GM18858 (cell line): ENCODE measurements at regions not wholly inside any gene's neighbourhood (a gene's known extent, or its start where the extent isn't known, plus 50 kb on each side); places are given as distances from the start of the nearest gene placed in this dataset.

Source experiments
- ATAC-seq: cut with Tn5 transposase; IDR thresholded peaks from one replicate; pipeline ENCODE4 v1.9.1; 2021; ENCODE audit not compliant: unreplicated experiment

GRCh38 chr1:37238364-37239224 is 204.3 kb upstream of the GRIK3 start:
- no peak for ATAC-seq

DNA sequence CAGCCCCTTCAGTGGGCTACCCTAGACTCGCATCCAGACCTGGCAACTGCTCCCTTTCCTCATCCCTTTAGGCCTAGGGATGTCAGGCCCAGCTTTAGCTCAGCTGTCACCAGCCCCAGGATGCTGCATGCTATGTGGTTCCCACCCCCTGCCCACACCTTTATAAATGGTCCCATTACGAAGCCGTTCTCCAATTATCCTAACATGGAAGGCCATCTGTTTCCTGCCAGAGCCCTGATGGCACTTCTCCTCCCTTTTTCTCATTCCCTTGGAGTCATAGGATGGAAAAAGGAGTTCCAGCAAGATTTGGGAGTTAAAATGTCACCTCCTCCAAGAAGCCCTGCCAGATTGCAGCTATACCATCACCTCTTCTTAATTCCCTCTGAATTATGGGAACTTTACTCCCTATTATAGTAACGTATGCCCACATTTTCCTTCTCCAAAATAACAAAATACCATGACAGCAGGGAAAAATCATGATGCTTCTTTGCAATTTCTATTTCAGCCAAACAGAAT is 205.0 kb upstream of the GRIK3 start:
- no peak for ATAC-seq

GRCh38 chr1:37240897-37241296 is 206.6 kb upstream of the GRIK3 start:
- no peak for ATAC-seq

DNA sequence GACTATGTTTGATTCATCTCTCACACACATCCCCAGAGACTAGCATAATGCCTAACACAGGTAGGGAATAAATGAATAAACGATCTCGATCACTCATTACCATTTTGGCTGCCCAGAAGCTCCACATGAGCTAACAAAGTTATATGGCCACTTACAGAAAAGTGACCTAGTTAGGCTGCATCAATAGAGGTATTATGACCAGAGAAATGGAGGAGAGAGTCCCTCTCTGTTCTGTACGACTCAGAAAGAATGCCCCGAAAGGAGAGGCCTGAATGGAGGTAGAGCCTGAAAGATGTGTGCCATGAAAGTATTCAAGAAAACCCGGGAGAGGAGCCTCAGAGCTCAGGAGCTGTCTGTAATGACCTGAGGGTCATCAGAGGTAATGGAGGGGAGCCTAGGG is 208.2 kb upstream of the GRIK3 start:
- no peak for ATAC-seq

DNA sequence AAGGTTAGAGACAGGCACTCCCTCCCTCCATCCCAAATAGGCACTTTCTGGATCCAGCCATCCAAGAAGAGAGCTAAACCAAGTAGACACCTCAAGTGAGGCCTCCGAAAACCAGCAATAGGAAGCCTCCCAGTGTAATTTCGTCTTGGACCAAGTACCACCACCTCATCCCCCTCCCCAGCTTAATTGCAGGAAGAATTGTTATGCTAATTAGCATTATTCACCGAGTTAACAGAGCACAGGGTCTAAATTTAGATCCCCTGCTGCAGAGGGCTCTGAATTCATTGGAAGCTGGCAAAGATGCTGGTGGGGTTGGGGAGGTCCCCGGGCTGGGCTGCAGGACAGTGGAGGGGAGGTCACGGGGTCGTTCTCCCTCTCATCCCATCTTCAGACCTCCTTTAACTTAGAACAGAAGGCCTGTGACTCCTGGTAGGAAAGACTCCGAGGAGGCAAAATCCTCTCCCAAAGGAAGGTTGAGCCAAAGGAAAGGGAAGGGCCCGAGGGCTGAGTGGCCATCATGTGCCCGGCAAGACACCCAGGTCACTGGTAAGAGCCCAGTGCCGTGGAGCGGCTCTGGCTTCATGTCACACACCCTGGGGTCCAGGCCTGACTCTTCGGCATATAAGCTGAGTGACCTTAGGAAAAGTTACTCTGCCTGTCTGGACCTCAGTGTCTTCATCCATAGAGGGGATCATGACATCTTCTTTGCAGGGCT is 209.2 kb upstream of the GRIK3 start:
- no peak for ATAC-seq

GRCh38 chr1:37244083-37244480 is 209.8 kb upstream of the GRIK3 start:
- ATAC-seq = no peak

DNA sequence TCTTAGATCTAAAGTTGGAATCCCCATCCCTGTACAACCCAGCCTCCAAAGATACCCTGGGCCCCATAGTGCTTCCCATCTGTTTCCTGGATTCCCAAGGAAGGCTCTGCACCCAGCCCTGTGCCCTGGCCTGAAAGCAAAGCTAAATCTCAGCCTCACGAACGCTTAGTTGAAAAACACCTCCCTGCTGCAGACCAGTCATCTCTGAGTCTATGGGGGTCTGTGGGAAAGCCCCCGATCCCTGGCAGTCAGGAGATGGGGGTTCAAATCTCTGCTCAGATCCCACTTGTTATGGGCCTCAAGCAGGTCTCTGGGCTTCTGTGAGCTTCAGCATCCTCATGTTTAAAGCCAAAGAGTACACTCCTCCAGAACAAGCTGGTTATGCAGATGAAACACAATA is 210.5 kb upstream of the GRIK3 start:
- no peak for ATAC-seq

GRCh38 chr1:37246631-37247030 is 212.3 kb upstream of the GRIK3 start:
- ATAC-seq = no peak

GRCh38 chr1:37250371-37250770 is 216.1 kb upstream of the GRIK3 start:
- no peak for ATAC-seq

DNA sequence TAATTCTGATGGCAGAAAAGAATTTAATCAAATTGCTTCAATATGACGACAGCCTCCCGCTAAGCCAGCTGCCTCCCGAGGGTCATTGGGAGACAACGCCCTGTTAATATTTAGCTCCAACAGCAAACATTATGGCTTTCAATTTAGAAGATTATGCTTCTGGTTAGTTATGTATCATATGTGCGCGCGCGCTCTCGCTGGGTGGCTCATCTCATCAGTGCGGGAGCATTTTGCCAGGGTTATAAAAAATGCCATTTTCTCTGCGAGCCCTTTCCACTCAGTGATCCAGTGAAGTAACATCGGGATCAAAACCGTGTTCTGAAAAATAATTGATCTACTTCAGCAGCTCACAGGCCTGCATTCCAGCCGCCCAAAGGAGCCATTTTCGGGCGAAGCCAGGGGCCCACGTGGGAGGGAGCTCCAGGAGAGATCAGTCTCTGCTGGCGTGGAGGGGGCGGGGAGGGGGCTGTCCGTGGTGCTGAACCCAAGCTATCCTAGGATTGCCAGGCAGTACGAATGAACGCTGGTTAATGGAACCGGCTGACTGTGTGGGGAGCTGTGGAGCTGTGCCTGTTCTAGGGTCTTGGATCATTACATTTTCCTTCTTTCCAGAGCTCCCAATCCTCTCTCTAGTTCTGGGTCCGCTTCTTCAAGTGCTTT is 219.1 kb upstream of the ZC3H12A start:
- ATAC-seq = no peak

DNA sequence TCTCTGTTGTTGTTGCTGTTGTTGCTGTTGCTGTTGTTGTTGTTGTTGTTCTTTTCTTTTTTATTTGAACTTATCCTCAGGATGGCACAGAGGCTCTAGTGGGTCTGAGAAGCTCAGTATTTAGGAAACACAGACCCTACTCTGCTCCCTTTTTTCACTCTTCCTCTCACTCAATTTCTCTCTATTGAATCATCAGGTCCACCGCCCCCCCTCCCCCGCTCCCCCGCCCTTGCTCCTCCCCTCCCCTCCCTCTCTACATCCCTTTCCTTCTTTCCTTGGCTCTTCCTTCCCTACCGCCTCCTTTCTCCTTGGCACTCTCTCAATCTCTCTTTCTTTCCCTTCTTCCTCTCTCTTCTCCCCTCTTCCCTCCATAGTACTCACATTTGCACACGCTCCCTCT is 218.5 kb upstream of the ZC3H12A start:
- no peak for ATAC-seq

- ATAC-seq = no peak
These were observed 216.7 kb upstream of the ZC3H12A start for GRCh38 chr1:37257646-37258045.

GRCh38 chr1:37258068-37258467 is 216.3 kb upstream of the ZC3H12A start:
- ATAC-seq = no peak

GRCh38 chr1:37259019-37259418 is 215.4 kb upstream of the ZC3H12A start:
- ATAC-seq = no peak

- ATAC-seq = no peak
These were observed 213.3 kb upstream of the ZC3H12A start for GRCh38 chr1:37261129-37261528.

DNA sequence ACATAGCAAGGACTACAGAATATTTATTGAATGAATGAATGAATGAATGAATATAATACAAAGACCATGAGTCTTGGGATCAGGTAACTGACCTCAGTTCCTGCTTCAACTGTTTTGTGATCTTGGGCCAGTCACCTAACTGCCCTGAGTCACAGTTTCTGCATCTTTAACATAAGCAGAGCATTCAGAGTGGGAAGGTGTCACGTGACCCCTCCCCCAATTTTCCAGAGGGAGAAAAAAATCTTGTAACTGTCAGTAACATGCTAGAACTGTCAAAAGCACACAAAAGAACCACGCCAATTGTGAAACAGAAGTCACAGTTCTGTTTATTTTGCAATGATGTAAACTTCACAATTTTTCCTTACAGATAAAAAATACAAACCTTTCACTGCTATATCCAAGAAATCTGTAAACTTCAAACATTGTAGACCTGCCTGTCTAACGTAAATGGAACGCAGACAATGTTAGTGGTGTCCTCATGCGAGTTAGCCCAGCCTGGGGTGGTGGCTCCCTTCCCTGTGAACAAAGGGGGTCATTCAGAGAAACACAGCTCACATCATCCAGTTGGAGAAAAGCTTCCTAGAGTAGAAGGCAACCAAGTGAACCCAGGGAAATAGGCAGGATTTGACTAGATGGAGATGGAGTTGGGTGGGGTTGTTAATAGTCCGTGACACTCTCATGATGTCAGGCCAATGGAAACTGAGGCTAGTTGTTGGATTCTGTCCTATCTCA is 211.8 kb upstream of the ZC3H12A start:
- no peak for ATAC-seq

GRCh38 chr1:37265156-37265555 is 209.2 kb upstream of the ZC3H12A start:
- ATAC-seq = no peak

GRCh38 chr1:37265786-37266667 is 208.4 kb upstream of the ZC3H12A start:
- no peak for ATAC-seq

DNA sequence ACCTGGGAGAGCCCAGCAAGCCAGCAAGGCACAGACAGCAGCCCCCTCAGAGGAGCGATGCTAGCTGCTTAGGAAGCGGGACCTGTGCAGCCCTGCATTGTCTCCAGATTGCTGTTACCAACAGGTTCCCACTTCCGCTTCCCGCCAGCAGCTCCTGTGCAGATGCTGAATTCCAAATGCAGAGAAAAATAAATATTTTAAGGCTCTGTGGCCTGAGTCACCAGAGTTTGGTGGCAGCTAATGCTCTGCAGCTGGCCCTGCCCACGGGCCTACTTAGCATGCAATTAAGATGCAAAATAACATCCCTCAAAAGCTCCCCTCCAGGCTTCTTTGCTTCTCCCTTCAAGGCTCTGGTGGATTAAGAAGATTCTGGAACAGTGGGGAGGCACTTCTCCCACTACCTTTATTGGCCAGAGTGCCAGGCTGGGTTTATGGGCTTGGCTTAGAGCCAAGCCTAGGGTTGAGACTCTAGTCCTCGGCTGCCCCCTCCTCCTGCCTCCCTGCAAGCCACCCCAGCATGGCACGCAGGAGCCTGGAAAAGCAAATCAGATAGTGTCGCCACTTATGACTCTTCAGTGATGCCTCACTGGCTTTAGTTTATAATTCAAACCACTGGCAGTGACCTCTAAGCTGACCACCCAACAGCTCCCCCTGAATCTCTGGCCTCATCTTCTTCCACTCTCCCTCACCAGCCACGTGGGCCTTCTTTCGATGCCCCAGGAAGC is 207.1 kb upstream of the ZC3H12A start:
- ATAC-seq = no peak
